Kidney (tissue), 13 donors: ENCODE measurements at regions not wholly inside any gene's neighbourhood (a gene's known extent, or its start where the extent isn't known, plus 50 kb on each side); places are given as distances from the start of the nearest gene placed in this dataset.

Experiments
- DNase-seq, 5 donors: peaks; one replicate each; pipeline ENCODE4 v3.0.0-alpha.2; 2013 to 2020
- FAIRE-seq: peaks from 2 replicates; lab custom pipeline; 2012; peaks lifted over from hg19 to GRCh38; lab: Jason Lieb, UNC
- H3K27ac ChIP-seq, 2 donors: one replicate each; pipeline ENCODE4 v1.7.0; 2013; ENCODE audit warnings: low read depth in 2 of 2, low read length in 2 of 2, inconsistent platforms in 1 of 2
- H3K27me3 ChIP-seq: one replicate; pipeline ENCODE4 v1.7.1; 2013; ENCODE audit warnings: low read length, inconsistent platforms; ENCODE audit not compliant: control insufficient read depth, insufficient read depth
- H3K36me3 ChIP-seq, 3 donors: one replicate each; pipeline versions ENCODE4 v1.7.0 to v1.7.1; 2013; ENCODE audit warnings: low read length in 3 of 3, control low read depth in 1 of 3, inconsistent platforms in 1 of 3; ENCODE audit not compliant: insufficient read depth in 3 of 3, control insufficient read depth in 2 of 3
- H3K4me1 ChIP-seq, 3 donors: one replicate each; pipeline versions ENCODE4 v1.7.0 to v1.7.1; 2013; ENCODE audit warnings: low read length in 3 of 3, inconsistent platforms in 1 of 3, low read depth in 1 of 3; ENCODE audit not compliant: control insufficient read depth in 2 of 3, insufficient read depth in 2 of 3
- H3K4me3 ChIP-seq, 3 donors: one replicate each; pipeline versions ENCODE4 v1.7.0 to v1.8.1; 2013; ENCODE audit warnings: low read length in 3 of 3, control low read depth in 1 of 3, inconsistent platforms in 1 of 3
- H3K9ac ChIP-seq, 3 donors: one replicate each; pipeline versions ENCODE4 v1.7.0 to v1.7.1; 2013; ENCODE audit warnings: low read length in 3 of 3, control low read depth in 1 of 3, inconsistent platforms in 1 of 3
- H3K9me3 ChIP-seq, 3 donors: one replicate each; pipeline versions ENCODE4 v1.7.0 to v1.7.1; 2013; ENCODE audit warnings: low read length in 3 of 3, control low read depth in 1 of 3, inconsistent platforms in 1 of 3; ENCODE audit not compliant: control insufficient read depth in 2 of 3, insufficient read depth in 1 of 3
- intact Hi-C: fragments of 100-400 bp; cut with DNase I; formaldehyde crosslinking; loops from one replicate; pipeline ENCODE4 v1.11.1; 2022
- TF ChIP-seq, protein P1 (sequence below): IDR thresholded peaks from 3 replicates; pipeline ENCODE4 v1.5.1; 2012; ENCODE audit warnings: mild to moderate bottlenecking, moderate library complexity, borderline replicate concordance; ENCODE audit not compliant: insufficient read depth; ENCODE audit errors: extremely low read depth
- donor health status: control.
- donor health status: control.
- donor health status: control.
- donor health status: control.
- donor health status: control.
- donor health status: DM: yes; HTN: yes; CAD: no.
- donor health status: Normal renal cell carcinoma (clear cell type).

DNA sequence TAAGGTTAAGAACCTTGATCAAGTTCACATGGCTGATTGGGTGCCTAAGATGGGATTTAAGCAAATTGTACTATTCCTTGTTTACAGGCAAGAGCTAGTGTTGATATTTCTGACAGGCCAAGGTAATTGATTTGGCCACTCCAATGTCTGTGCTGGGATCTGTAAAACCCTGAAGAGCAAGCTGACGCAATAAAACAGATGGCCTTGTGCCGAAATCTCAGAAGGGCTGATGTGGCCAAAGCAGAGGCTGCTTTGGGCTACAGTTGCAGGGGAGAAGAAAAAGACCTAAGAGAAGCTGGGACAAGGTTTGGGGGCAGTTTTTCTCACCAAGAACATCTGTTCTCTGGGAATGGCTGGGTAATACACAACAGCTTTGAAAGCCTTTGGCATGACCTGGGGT, 463.2 kb upstream of the ZNF608 start:
- Histone ChIP-seq H3K9ac (no peak overlapping the region), H3K27ac (no peak overlapping the region), H3K4me3 (no peak overlapping the region), H3K36me3 (no peaks in the 10 kb centered on the region), H3K9me3 (no peaks in the 10 kb centered on the region), H3K27me3 (no peaks in the 10 kb centered on the region), H3K4me1 (no peaks in the 10 kb centered on the region)
- no peak for DNase-seq
- no peak for FAIRE-seq
- intact Hi-C loops = no loop called here
- TF ChIP-seq, protein P1, sequence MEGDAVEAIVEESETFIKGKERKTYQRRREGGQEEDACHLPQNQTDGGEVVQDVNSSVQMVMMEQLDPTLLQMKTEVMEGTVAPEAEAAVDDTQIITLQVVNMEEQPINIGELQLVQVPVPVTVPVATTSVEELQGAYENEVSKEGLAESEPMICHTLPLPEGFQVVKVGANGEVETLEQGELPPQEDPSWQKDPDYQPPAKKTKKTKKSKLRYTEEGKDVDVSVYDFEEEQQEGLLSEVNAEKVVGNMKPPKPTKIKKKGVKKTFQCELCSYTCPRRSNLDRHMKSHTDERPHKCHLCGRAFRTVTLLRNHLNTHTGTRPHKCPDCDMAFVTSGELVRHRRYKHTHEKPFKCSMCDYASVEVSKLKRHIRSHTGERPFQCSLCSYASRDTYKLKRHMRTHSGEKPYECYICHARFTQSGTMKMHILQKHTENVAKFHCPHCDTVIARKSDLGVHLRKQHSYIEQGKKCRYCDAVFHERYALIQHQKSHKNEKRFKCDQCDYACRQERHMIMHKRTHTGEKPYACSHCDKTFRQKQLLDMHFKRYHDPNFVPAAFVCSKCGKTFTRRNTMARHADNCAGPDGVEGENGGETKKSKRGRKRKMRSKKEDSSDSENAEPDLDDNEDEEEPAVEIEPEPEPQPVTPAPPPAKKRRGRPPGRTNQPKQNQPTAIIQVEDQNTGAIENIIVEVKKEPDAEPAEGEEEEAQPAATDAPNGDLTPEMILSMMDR = no peak

DNA sequence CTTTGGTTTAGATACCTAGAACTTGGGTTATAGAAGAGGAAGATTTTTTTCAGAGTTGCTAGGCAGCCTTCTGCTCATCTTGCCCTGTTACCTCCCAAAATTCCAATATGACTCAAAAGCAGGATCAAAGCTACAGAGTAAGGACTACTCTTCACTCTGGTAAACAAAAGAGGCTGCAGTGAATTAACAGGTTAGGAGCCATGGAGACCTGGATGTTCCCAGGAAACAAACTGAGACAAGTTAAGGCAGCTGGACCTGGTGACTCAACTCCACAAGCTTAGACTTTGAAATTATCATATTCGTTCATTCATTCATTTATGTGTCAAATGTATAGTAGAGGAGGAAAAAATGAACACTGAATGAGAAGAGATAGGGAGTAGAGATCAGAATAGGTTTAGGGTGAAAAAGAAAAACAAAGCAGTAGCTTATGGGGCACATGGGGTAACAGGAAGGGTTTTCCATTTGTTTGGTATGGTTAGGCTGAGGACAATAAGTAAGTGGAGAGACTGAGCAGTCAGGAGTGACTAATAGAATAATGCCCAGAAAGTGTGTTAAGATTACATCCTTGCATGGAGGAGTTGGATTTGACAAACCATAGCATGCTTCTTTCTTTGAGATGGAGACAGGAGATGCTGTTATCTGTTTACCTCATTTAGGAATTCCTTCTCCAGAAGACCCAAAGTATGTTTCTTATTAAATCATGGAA, 464.0 kb upstream of the ZNF608 start:
- TF ChIP-seq, protein P1 = no peak
- DNase-seq = no peak
- no peak for FAIRE-seq
- Histone ChIP-seq H3K27ac (no peak overlapping the region), H3K4me1 (no peaks in the 10 kb centered on the region), H3K9me3 (no peaks in the 10 kb centered on the region), H3K36me3 (no peaks in the 10 kb centered on the region), H3K27me3 (no peaks in the 10 kb centered on the region), H3K4me3 (no peak overlapping the region), H3K9ac (no peak overlapping the region)
- intact Hi-C loops = no loop called here

DNA sequence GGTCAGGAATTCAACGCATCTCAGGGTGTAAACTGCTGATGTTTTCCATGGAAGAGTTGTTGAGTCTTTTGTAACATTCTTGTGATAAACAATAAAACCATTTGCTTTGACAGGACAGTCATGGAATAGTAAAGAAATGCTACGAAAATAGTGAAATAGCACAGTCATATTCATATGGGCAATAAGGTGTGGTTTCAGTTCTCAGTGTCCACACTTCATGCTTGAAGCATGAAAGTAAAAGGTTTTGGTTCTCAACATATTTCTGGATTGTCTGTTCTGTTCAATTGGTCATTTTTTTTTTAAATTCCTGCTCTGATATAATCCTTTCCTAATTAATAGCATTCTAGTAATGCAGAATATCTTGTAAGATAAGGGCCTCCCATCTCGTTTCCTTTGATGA, 467.6 kb upstream of the ZNF608 start:
- Histone ChIP-seq H3K9ac (no peak overlapping the region), H3K9me3 (no peaks in the 10 kb centered on the region), H3K36me3 (no peaks in the 10 kb centered on the region), H3K4me3 (no peak overlapping the region), H3K4me1 (no peaks in the 10 kb centered on the region), H3K27ac (no peak overlapping the region), H3K27me3 (no peaks in the 10 kb centered on the region)
- no peak for FAIRE-seq
- intact Hi-C loops = no loop called here
- no peak for DNase-seq
- TF ChIP-seq, protein P1 = no peak

DNA sequence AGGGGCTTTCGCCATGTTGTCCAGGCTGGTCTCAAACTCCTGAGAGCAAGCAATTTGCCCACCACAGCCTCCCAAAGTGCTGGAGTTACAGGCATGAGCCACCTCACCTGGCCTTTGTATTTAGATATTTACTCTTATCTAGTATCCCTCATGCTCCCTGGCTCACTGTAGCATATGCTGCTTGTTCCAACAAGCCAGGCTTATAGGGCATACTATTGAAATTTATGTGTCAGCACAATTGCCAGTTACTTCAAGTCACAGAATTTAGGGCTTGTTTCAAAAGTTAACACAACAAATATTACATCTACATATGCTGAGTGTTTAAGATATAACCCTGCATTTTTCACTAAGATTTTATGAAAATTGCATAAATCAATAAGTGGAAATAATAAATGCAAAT, 469.2 kb upstream of the ZNF608 start:
- no peaks in the 10 kb centered on the region for H3K4me1 ChIP-seq
- no peak overlapping the region for H3K4me3 ChIP-seq
- FAIRE-seq (no peak), DNase-seq (no peak)
- H3K36me3 ChIP-seq = no peaks in the 10 kb centered on the region
- no peak overlapping the region for H3K9ac ChIP-seq
- TF ChIP-seq, protein P1 = no peak
- no peaks in the 10 kb centered on the region for H3K9me3 ChIP-seq
- intact Hi-C loops = no loop called here
- H3K27me3 ChIP-seq = no peaks in the 10 kb centered on the region
- no peak overlapping the region for H3K27ac ChIP-seq
